Left lung (tissue), 4 donors: ENCODE measurements at regions not wholly inside any gene's neighbourhood (a gene's known extent, or its start where the extent isn't known, plus 50 kb on each side); places are given as distances from the start of the nearest gene placed in this dataset.

Source experiments
- ATAC-seq: fragments of 200-7000 bp; cut with Tn5 transposase; one replicate; pipeline ENCODE4 v1.9.1; 2020; ENCODE audit warnings: moderate library complexity
- DNase-seq, 4 donors: peaks; one replicate each; pipeline ENCODE4 v3.0.0-alpha.2; 2013 to 2020
- H3K27ac ChIP-seq, 2 donors: fragments of 200-600 bp; sonication (generic) in 1 of 2; one replicate each; pipeline versions ENCODE4 v1.5.0 to v1.8.0; 2020 to 2021
- H3K27me3 ChIP-seq, 2 donors: fragments of 200-600 bp; sonication (generic) in 1 of 2; one replicate each; pipeline versions ENCODE4 v1.5.0 to v1.8.0; 2020 to 2021
- H3K36me3 ChIP-seq, 2 donors: fragments of 200-600 bp; sonication (generic) in 1 of 2; one replicate each; pipeline versions ENCODE4 v1.5.0 to v1.8.0; 2020 to 2021
- H3K4me1 ChIP-seq, 2 donors: fragments of 200-600 bp; one replicate each; pipeline ENCODE4 v1.8.0; 2021
- H3K4me3 ChIP-seq, 2 donors: fragments of 200-600 bp; sonication (generic) in 1 of 2; one replicate each; pipeline versions ENCODE4 v1.5.0 to v1.8.0; 2020 to 2021; ENCODE audit warnings: mild to moderate bottlenecking in 1 of 2
- H3K9me3 ChIP-seq, 2 donors: fragments of 200-600 bp; sonication (generic) in 1 of 2; one replicate each; pipeline versions ENCODE4 v1.5.0 to v1.8.0; 2020 to 2021
- CTCF ChIP-seq, 2 donors: fragments of 200-600 bp; sonication (generic) in 1 of 2; IDR thresholded peaks; one replicate each; pipeline versions ENCODE4 v1.5.0 to v1.8.0; 2021; ENCODE audit warnings: antibody characterized with exemption in 2 of 2
- intact Hi-C, 2 donors: fragments of 100-400 bp; cut with DNase I; formaldehyde crosslinking; loops; one replicate each; pipeline versions ENCODE4 v1.11.2 to v1.14.2; 2022
- donor health status: DM: no; HTN: yes; CAD: no.
- donor health status: DM: no; HTN: no; CAD: no.

GRCh38 chr1:95582191-95582590, 348.2 kb downstream of the RWDD3 start:
- TF ChIP-seq CTCF (IDR thresholded peaks at IDR 0.05), result no peak
- Histone ChIP-seq H3K4me1 (no peaks in the 10 kb centered on the region), H3K36me3 (no peaks in the 10 kb centered on the region), H3K27me3 (no peaks in the 10 kb centered on the region), H3K27ac (no peak overlapping the region), H3K9me3 (peaks cover 0 to 3% of the 10 kb centered on the region in 2 donors), H3K4me3 (no peak overlapping the region)
- intact Hi-C loops, result no loop called here
- ATAC-seq (no peak), DNase-seq (no peak)

- no peak for TF ChIP-seq CTCF (IDR thresholded peaks at IDR 0.05)
- H3K4me3 ChIP-seq, result no peak overlapping the region
- peaks cover 0 to 5% of the 10 kb centered on the region in 2 donors for H3K9me3 ChIP-seq
- ATAC-seq (no peak), DNase-seq (no peak)
- intact Hi-C loops, result no loop called here
- H3K27me3 ChIP-seq, result no peaks in the 10 kb centered on the region
- no peaks in the 10 kb centered on the region for H3K36me3 ChIP-seq
- H3K27ac ChIP-seq, result no peak overlapping the region
- no peaks in the 10 kb centered on the region for H3K4me1 ChIP-seq
Measured at GRCh38 chr1:95582746-95583145, 348.7 kb downstream of the RWDD3 start.

GRCh38 chr1:95583661-95584210, 349.7 kb downstream of the RWDD3 start:
- Histone ChIP-seq H3K27me3 (no peaks in the 10 kb centered on the region), H3K36me3 (no peaks in the 10 kb centered on the region), H3K9me3 (peaks cover 0 to 12% of the 10 kb centered on the region in 2 donors), H3K27ac (no peak overlapping the region), H3K4me1 (no peaks in the 10 kb centered on the region), H3K4me3 (no peak overlapping the region)
- intact Hi-C loops, result no loop called here
- no peak for TF ChIP-seq CTCF (IDR thresholded peaks at IDR 0.05)
- no peak for ATAC-seq
- no peak for DNase-seq

GRCh38 chr1:95584315-95584714, 350.3 kb downstream of the RWDD3 start:
- intact Hi-C loops, result no loop called here
- H3K4me3 ChIP-seq, result no peak overlapping the region
- no peaks in the 10 kb centered on the region for H3K36me3 ChIP-seq
- no peaks in the 10 kb centered on the region for H3K4me1 ChIP-seq
- TF ChIP-seq CTCF (IDR thresholded peaks at IDR 0.05), result no peak
- no peak overlapping the region for H3K27ac ChIP-seq
- DNase-seq (no peak), ATAC-seq (no peak)
- no peaks in the 10 kb centered on the region for H3K27me3 ChIP-seq
- H3K9me3 ChIP-seq, result peaks cover 0 to 18% of the 10 kb centered on the region in 2 donors

- no peaks in the 10 kb centered on the region for H3K4me1 ChIP-seq
- TF ChIP-seq CTCF (IDR thresholded peaks at IDR 0.05), result no peak
- no peaks in the 10 kb centered on the region for H3K36me3 ChIP-seq
- no peak overlapping the region for H3K27ac ChIP-seq
- intact Hi-C loops, result no loop called here
- no peak for ATAC-seq
- H3K9me3 ChIP-seq, result peaks cover 0 to 13% of the 10 kb centered on the region in 2 donors
- no peak overlapping the region for H3K4me3 ChIP-seq
- H3K27me3 ChIP-seq, result no peaks in the 10 kb centered on the region
- no peak for DNase-seq
Measured at GRCh38 chr1:95604771-95605170, 370.8 kb downstream of the RWDD3 start.
